Kidney (tissue), 13 donors: ENCODE measurements at regions not wholly inside any gene's neighbourhood (a gene's known extent, or its start where the extent isn't known, plus 50 kb on each side); places are given as distances from the start of the nearest gene placed in this dataset.
"Not testable (repeated sequence)": the region's sequence is repeated elsewhere in the genome, so short reads cannot be mapped to it uniquely, and the experiment has no call there.

Experiments
- DNase-seq, 5 donors: peaks; one replicate each; pipeline ENCODE4 v3.0.0-alpha.2; 2013 to 2020
- FAIRE-seq: peaks from 2 replicates; lab custom pipeline; 2012; peaks lifted over from hg19 to GRCh38; lab: Jason Lieb, UNC
- H3K27ac ChIP-seq, 2 donors: one replicate each; pipeline ENCODE4 v1.7.0; 2013; ENCODE audit warnings: low read depth in 2 of 2, low read length in 2 of 2, inconsistent platforms in 1 of 2
- H3K27me3 ChIP-seq: one replicate; pipeline ENCODE4 v1.7.1; 2013; ENCODE audit warnings: low read length, inconsistent platforms; ENCODE audit not compliant: control insufficient read depth, insufficient read depth
- H3K36me3 ChIP-seq, 3 donors: one replicate each; pipeline versions ENCODE4 v1.7.0 to v1.7.1; 2013; ENCODE audit warnings: low read length in 3 of 3, control low read depth in 1 of 3, inconsistent platforms in 1 of 3; ENCODE audit not compliant: insufficient read depth in 3 of 3, control insufficient read depth in 2 of 3
- H3K4me1 ChIP-seq, 3 donors: one replicate each; pipeline versions ENCODE4 v1.7.0 to v1.7.1; 2013; ENCODE audit warnings: low read length in 3 of 3, inconsistent platforms in 1 of 3, low read depth in 1 of 3; ENCODE audit not compliant: control insufficient read depth in 2 of 3, insufficient read depth in 2 of 3
- H3K4me3 ChIP-seq, 3 donors: one replicate each; pipeline versions ENCODE4 v1.7.0 to v1.8.1; 2013; ENCODE audit warnings: low read length in 3 of 3, control low read depth in 1 of 3, inconsistent platforms in 1 of 3
- H3K9ac ChIP-seq, 3 donors: one replicate each; pipeline versions ENCODE4 v1.7.0 to v1.7.1; 2013; ENCODE audit warnings: low read length in 3 of 3, control low read depth in 1 of 3, inconsistent platforms in 1 of 3
- H3K9me3 ChIP-seq, 3 donors: one replicate each; pipeline versions ENCODE4 v1.7.0 to v1.7.1; 2013; ENCODE audit warnings: low read length in 3 of 3, control low read depth in 1 of 3, inconsistent platforms in 1 of 3; ENCODE audit not compliant: control insufficient read depth in 2 of 3, insufficient read depth in 1 of 3
- CTCF ChIP-seq: IDR thresholded peaks from 3 replicates; pipeline ENCODE4 v1.5.1; 2012; ENCODE audit warnings: mild to moderate bottlenecking, moderate library complexity, borderline replicate concordance; ENCODE audit not compliant: insufficient read depth; ENCODE audit errors: extremely low read depth
- intact Hi-C: fragments of 100-400 bp; cut with DNase I; formaldehyde crosslinking; loops from one replicate; pipeline ENCODE4 v1.11.1; 2022
- donor health status: control.
- donor health status: control.
- donor health status: control.
- donor health status: control.
- donor health status: control.
- donor health status: DM: yes; HTN: yes; CAD: no.
- donor health status: Normal renal cell carcinoma (clear cell type).

GRCh38 chr18:8525692-8526091, 83.5 kb upstream of the RAB12 start:
- no peak for FAIRE-seq

GRCh38 chr18:8526332-8526731, 82.9 kb upstream of the RAB12 start:
- H3K27me3 ChIP-seq: no peaks in the 10 kb centered on the region
- no peak for TF ChIP-seq CTCF
- no peak overlapping the region for H3K4me3 ChIP-seq
- no peak overlapping the region for H3K9ac ChIP-seq
- FAIRE-seq: no peak
- H3K9me3 ChIP-seq: peaks cover 0 to 21% (median 0%) of the 10 kb centered on the region in 3 donors
- no peaks in the 10 kb centered on the region for H3K4me1 ChIP-seq
- no peak for DNase-seq
- intact Hi-C loops: no loop called here
- H3K36me3 ChIP-seq: no peaks in the 10 kb centered on the region
- no peak overlapping the region for H3K27ac ChIP-seq

More at GRCh38 chr18:8525692-8526091, 83.5 kb upstream of the RAB12 start:
- no peak overlapping the region for H3K4me3 ChIP-seq
- peaks cover 0 to 14% (median 2%) of the 10 kb centered on the region in 3 donors for H3K9me3 ChIP-seq
- TF ChIP-seq CTCF: no peak
- H3K9ac ChIP-seq: no peak overlapping the region
- no peak overlapping the region for H3K27ac ChIP-seq
- no peak for DNase-seq
- intact Hi-C loops: no loop called here
- H3K36me3 ChIP-seq: no peaks in the 10 kb centered on the region
- no peaks in the 10 kb centered on the region for H3K4me1 ChIP-seq
- no peaks in the 10 kb centered on the region for H3K27me3 ChIP-seq

- H3K9me3 ChIP-seq: peaks cover 0 to 29% (median 0%) of the 10 kb centered on the region in 3 donors
- no peak overlapping the region for H3K27ac ChIP-seq
- H3K9ac ChIP-seq: no peak overlapping the region
- intact Hi-C loops: no loop called here
- H3K4me1 ChIP-seq: no peaks in the 10 kb centered on the region
- no peaks in the 10 kb centered on the region for H3K36me3 ChIP-seq
- DNase-seq (no peak), FAIRE-seq (no peak)
- TF ChIP-seq CTCF: no peak
- H3K4me3 ChIP-seq: no peak overlapping the region
- no peaks in the 10 kb centered on the region for H3K27me3 ChIP-seq
Observed at GRCh38 chr18:8529609-8530008, 79.6 kb upstream of the RAB12 start.

GRCh38 chr18:8531084-8531483, 78.2 kb upstream of the RAB12 start:
- intact Hi-C loops, H3K27ac ChIP-seq, H3K4me1 ChIP-seq, H3K27me3 ChIP-seq, FAIRE-seq, H3K36me3 ChIP-seq, DNase-seq, H3K9ac ChIP-seq, H3K4me3 ChIP-seq: not testable (repeated sequence)
- peaks cover 0 to 29% (median 0%) of the 10 kb centered on the region in 3 donors for H3K9me3 ChIP-seq
